ENCODE measurements at regions not wholly inside any gene's neighbourhood (a gene's known extent, or its start where the extent isn't known, plus 50 kb on each side); places are given as distances from the start of the nearest gene placed in this dataset.

DNA sequence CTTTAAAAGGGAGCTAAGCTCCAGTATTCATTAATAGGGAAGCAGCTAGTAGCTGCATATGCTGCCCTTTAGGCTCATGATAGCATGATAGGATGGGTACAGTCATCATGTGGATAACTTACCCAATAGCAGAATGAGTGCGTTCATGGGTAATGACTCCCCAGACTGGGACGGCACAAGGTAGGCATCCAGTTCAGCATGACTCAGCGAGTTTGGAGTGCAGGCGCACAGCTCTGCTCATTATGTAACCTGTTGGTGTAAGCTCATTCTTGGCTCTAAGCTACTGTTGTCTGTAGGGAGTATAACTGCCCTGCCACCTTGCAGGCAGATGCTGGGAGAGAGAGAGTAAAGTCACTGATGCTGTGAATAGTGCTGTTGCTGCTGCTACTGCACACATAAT lies 209.2 kb upstream of the SYT4 start:
- no peak for DNase-seq (ENCODE audit: low read depth)
- H3K4me3 ChIP-seq (ENCODE audit: low read length), result no peak overlapping the region
- no peak for TF ChIP-seq CTCF (conservative IDR thresholded peaks at IDR 0.05; ENCODE audit: low read depth, low read length)

GRCh38 chr18:43501099-43501498 lies 223.8 kb upstream of the SYT4 start:
- DNase-seq (ENCODE audit: low read depth), result no peak
- H3K4me3 ChIP-seq (ENCODE audit: low read length), result no peak overlapping the region
- TF ChIP-seq CTCF (conservative IDR thresholded peaks at IDR 0.05; ENCODE audit: low read depth, low read length), result no peak

DNA sequence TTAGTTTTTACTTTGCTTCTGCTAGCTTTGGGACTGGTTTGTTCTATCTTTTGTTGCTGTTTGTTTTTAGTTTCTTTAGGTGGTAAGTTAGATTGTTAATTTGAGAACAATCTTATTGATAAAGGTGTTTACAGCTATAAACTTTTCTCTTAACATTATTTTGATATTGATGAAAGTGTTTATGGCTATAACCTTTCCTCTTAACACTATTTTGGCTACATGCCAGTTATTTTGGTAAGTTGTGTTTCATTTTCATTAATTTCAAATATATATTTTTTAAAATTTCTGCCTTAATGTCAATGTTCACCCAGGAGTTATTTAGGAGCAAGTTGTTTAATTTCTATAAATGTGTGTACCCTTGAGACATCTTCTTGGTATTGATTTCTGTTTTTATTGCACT lies 229.6 kb upstream of the SYT4 start:
- DNase-seq (ENCODE audit: low read depth), result no peak
- H3K4me3 ChIP-seq (ENCODE audit: low read length), result no peak overlapping the region
- TF ChIP-seq CTCF (conservative IDR thresholded peaks at IDR 0.05; ENCODE audit: low read depth, low read length), result no peak

DNA sequence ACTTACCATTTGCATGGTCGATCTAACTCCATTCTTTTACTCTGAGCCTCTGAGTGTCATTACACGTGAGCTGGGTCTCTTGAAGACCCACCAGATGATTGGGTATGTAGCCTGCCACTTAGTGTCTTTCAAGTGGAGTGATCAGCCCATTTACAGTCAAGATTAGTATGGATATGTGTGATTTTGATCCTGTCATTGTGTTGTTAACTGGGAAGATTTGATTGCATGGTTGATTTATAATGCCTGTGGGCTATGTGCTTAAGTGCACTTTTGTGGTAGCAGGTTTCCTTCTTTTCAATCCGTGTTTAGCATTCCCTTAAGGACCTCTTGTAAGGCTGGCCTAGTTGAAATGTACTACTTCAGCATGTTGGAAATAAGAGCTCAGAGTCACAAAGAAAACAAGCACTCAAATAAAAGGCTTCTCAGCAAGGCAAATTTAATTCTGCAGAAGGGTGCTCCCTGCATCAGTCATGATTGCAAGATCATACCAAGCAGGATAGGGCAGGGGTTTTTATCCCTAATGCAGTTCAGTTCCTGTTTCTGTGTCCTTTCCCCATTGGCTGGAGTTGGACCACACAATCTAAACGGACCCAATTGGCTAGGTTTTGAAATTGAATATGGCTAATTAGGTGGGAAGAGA lies 230.7 kb upstream of the SYT4 start:
- no peak for TF ChIP-seq CTCF (conservative IDR thresholded peaks at IDR 0.05; ENCODE audit: low read depth, low read length)
- H3K4me3 ChIP-seq (ENCODE audit: low read length), result no peak overlapping the region

DNA sequence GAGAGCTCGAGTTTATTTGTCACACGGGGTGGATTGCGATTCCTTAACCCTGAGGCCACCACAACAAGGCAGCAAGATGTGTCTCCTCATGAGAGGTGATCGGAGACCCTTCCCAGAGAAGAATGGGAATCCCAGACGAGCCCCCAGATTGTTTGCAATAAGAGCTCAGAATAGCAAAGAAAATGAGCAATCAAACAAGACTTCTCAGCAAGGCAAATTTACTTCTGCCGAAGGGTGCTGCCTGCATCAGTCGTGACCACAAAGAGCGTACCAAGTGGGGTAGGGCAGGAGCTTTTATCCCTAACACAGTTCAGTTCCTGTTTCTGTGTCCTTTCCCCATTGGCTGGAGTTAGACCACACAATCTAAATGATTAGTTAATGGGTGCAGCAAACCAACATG lies 237.5 kb upstream of the SYT4 start:
- no peak for DNase-seq (ENCODE audit: low read depth)
- TF ChIP-seq CTCF (conservative IDR thresholded peaks at IDR 0.05; ENCODE audit: low read depth, low read length), result no peak
- H3K4me3 ChIP-seq (ENCODE audit: low read length), result no peak overlapping the region

More for the DNA sequence above, 230.7 kb upstream of the SYT4 start:
- no peak for DNase-seq (ENCODE audit: low read depth)

GRCh38 chr18:43515481-43515880 lies 238.2 kb upstream of the SYT4 start:
- H3K4me3 ChIP-seq (ENCODE audit: low read length), result no peak overlapping the region
- no peak for TF ChIP-seq CTCF (conservative IDR thresholded peaks at IDR 0.05; ENCODE audit: low read depth, low read length)
- no peak for DNase-seq (ENCODE audit: low read depth)

GRCh38 chr18:43524260-43524659 lies 247.0 kb upstream of the SYT4 start:
- no peak for DNase-seq (ENCODE audit: low read depth)
- H3K4me3 ChIP-seq (ENCODE audit: low read length), result no peak overlapping the region
- no peak for TF ChIP-seq CTCF (conservative IDR thresholded peaks at IDR 0.05; ENCODE audit: low read depth, low read length)

Data from retinal pigment epithelial cell (primary cell).